Amniotic epithelial cell (primary cell): ENCODE measurements at regions not wholly inside any gene's neighbourhood (a gene's known extent, or its start where the extent isn't known, plus 50 kb on each side); places are given as distances from the start of the nearest gene placed in this dataset.

Source experiments
- DNase-seq: peaks from one replicate; pipeline ENCODE4 v3.0.0-alpha.2; 2010; ENCODE audit warnings: low read depth

DNA sequence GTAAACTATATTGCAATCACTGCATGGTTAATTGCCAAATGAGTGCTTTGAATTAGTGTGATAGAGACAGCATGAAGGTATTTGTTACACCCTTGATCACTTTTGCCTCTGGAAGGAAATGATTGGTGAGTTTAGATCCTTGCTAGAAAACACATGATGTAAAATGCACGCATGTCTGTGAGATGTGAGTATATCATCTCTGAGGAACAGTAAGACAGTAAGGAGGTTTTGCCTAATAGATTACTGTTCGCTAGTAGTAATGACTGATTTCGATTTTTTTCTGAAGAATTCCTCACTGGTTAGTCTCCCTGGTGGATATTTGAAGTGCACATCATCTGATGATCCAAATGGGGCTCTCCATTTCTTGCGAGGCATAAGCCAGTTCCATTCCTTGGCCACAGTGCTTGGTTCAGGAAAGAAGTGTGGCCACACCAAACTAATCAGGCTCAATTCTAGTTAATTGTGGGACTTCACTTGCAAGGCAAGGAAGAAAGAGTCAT lies 156.4 kb upstream of the ADRA1B start:
- no peak for DNase-seq

DNA sequence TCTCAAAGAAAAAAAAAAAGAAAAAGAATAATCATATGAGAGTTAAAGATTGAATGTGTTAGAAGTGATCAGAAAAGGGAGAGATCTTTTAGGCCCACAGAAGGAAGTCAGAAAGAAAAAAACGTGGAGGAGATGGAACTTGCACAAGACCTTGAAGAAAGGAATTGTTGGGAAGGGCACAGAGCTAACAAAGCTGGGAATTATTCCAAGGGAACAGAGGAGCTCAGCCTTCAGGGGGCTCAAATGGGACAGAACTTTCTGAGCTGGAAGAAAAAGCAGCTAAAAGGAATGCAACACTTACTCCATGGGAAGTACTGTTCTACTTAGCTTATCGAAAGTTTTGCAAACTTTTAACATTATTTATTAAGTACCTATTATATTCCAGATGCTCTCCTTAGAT lies 153.4 kb upstream of the ADRA1B start:
- DNase-seq = no peak

DNA sequence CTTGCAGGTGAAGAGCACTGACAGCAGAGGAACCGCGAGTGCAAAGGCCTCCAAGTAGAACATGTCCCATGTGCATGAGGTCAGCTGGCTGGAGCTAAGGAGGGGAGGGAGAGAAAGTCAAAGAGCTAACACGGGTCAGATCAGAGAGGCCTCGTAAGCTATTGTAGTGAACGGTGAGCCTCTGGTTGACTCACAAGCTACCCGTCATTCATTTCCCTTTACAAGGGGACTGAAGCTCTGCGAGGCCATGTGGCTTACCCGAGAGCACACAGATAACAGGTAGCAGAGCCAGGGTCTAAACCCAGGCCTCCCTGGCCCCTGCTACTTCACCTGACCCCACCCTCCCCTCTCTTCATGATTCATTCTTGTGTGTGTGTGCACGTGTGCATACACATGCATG lies 152.7 kb upstream of the ADRA1B start:
- DNase-seq = no peak

DNA sequence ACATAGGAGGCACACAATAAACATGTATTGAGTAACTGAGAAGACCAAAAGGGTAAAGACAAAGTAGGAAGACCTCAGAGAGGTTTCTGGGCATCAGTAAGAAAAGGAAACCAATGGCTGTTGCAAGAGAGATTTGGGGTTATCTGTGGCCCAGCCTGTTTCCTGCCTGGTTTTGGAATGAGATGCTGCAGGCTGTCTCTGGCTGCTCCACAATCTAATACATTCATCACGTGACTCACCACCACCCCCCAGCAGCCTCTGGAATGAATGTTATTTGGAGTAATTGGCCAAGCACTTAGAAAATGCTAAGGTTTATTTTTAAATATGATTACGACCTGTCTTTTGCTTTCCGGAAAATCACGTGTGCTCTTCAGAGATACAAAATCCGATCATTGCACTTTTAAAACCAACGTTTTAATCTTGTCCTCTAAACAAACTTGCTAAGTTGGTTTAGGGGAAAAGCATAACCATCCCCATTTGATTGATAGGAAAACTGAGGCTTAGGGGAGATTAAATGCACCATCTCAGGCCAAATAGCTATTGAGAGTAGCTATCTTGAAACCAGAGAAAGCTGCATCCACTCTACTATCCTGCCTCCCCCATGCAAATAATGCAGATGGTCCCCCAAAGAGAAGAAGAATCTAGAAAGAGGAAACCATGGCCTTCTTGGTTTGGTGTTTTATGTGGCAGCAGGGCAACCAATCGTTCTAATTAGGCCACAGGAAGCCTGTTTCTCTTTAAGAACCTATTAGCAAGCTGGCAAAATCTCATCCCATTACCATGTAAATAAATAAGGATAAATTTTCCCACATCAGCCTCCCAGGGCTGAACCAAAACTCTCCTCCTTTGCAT lies 151.8 kb upstream of the ADRA1B start:
- peak; percentile 96 for DNase-seq

DNA sequence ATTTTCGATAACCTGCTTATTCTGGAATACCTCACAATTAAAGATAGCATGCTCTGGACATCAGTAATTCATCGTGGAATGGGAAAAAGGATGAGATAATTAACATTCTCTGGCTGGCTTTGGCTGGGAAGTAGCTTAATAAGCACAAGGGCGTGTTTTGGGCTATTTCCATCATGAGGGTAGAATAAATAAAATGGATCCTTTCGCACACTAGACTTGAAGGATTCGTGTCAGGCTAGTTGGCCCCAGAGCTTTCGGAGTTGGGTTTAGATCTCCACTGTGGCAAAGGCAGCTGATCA lies 151.2 kb upstream of the ADRA1B start:
- DNase-seq = no peak

DNA sequence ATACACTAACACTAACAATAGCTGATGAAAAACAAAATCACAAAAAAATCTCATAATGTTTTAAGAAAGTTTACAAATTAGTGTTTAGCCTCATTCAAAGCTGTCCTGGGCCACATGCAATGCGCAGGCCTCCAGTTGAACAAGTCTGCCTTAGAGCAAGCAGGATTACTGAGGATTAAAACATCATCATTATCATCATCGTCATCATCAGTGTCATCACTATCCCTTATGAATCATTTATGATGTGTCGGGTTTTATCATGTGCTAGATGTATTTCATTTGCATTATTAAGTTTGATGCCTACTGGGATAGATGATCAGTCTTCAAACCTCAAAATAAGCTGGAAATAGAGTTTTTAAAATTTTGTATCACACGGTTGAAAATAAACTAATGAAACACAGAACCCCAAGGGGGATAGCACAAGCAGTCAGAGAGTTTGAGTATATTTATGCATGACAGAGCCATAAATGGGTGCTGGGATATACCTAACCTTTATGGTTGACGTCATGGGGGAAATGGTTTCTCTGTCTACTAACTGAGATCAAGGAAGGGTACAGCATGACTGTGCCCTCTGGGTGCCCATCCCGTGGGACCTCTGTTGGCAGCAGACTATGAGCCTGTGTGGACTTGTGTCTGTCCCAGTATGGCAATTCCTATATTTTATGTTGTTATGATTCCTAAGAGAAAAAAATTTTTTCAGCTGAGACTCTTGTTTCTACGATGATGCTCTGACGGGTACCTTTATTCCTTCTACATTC lies 150.3 kb upstream of the ADRA1B start:
- peak; percentile 69 for DNase-seq

DNA sequence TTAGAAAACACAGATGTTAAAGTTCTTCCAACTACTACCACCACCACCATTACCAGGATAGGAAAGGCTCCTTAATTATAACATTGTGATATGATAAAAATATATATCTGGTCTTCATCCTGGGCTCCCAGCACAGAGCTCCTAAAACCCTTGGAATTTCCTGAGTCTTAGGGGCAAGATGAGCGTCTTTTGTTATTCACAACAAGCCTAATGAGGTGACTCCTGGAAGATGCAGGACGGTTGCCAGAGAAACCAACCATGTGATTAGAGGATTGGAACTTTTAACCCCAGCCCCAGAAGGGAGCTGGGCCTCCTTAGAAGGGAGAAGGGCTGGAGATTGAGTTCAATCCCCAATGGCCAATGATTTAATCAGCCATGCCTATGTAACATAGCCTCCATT lies 148.0 kb upstream of the ADRA1B start:
- DNase-seq = peak; percentile 74

DNA sequence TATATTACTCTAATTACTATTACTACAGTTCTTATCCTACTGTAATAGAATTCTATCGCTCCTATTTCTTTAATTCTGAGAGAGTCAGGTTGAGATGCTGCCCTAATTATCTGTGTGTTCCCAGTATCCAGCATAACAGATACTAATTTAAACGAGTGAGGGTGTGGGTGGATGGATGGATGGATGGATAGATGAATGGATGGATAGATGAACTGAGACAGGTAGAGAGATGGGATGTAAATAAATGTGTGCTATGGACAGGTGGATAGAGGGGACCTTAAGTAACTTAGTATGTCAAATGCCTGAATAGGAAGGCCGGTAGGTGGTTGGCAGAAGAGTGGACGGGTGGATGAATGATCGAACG lies 143.6 kb upstream of the ADRA1B start:
- DNase-seq = no peak

DNA sequence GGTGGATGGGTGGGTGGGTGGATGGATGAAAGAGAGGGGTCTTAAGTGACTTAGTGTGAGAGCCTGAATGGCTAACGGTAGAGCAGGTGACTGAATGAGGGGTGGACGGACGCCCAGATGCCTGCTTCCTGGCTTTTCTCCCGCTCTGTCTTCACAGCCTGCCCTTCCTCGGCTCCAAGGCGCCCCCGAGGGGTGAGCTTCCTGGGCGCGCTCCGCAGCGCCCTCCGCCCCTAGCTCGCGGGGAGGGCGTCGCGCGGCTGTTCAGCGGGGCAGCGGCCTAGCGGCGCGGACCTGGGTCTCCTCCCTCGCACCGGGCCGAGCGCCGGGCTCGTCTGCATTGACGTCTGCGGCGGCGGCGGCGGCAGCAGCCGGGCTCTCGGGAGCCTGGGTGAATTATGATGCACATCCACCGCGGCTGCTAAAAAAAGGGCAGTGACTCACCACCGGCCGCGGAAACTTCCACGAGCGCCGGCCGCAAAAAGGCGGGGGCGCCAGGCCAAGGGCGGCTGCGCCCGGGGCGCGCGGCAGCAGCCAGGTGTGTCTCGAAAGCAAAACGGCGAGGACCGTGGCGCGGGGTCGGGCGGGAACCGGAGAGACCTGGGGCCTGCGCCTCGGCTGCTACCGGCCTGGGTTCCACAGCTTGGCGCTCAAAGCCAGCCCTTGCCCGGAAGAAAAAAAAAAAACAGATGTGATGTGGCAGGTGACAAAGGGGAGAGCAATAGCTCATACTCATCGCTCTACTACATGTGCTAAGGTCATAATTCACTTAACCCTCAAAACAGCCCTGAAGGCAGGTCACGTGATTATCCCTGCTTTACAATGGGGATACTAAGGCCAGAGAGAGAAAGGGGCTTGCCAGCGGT lies 143.0 kb upstream of the ADRA1B start:
- peak; percentile 86 for DNase-seq

DNA sequence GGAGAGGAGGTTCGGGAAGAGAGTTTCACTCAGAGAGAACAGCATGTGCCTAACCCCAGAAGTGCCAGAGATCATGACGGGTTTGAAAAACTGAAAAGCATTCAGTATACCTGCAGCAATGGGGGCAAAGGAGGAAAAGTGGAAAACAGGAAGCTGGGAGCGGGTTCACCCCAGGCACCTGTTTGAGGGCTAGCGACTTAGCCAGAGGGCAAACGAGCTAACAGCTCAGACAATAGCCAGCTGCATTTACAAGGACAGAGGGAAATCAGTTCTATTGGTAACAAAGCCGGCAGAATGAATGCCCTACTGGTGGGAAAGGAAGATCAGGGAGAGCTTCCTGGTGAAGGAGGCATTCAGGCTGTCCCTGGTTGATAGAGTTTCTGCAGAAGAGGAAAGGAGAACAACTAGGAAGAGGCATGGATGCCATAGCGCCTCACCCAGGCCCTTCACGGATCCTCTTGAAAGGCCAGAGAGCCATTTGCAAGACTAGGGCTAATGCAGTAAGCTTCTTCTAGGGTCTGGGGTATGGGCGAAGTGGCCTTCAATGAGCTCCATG lies 141.7 kb upstream of the ADRA1B start:
- DNase-seq = no peak

DNA sequence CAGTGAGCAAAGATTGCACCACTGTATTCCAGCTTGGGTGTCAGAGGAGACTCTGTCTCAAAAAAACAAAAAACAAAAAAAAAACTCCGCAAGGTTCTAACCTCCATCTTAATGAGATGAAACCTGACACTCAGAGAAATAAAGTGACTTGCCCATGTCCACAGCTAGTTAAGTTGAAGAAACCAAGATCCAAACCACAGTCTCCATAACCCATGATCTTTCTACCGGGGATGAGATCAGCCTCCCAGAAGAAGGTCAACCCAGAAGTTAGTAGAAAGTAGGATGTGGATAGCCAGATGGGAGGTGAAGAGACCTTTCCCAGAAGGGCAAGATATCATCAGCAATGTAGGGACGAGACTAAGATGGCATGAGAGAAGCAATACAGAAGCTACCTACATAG lies 140.4 kb upstream of the ADRA1B start:
- no peak for DNase-seq

DNA sequence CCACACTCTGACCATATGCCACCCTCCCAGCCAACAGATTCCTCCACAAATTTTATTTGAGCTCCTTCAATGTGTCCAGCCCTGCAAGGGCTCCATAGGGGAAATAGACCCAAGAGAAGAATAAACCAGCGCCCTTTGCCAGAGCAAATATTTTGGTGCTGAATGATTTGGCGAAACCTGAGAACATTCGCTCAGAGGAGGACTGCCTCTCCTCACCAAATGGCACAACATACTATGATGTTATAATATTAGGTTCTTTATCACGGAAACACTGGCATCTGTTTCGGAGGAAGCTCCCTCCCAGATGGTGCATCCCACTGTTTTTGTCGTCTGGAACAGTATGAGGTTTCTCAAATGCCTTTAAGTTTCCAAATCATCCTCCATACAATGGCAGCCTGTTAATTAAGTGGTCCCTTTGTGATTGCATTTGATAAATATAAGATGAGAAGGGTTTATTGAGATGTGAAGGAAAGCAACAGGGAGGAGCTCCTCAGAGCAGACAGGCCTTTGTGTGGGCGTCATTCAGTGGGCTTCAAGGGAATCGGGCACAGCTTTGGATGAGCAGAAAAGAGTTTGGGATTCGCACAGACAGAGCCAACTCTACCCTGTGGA lies 139.1 kb upstream of the ADRA1B start:
- no peak for DNase-seq

DNA sequence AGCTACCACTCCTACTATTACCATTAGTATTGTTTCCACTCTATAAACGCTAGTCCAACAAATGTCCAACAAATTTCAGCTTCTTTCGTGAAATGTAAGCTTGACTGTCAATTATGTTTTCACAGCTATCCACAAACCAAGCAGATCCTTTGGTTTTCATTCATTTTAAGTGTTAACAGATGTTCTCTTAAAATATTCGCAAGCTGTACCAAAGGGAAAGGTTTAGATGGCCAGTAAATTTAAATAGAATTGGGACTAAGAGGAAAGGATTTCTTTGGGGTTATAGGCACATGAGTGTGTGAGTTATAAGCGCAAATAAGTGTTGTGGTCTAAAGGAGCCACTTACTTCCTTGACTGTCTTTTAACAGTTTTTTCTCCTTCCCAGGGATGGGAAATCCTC lies 136.8 kb upstream of the ADRA1B start:
- DNase-seq = no peak

DNA sequence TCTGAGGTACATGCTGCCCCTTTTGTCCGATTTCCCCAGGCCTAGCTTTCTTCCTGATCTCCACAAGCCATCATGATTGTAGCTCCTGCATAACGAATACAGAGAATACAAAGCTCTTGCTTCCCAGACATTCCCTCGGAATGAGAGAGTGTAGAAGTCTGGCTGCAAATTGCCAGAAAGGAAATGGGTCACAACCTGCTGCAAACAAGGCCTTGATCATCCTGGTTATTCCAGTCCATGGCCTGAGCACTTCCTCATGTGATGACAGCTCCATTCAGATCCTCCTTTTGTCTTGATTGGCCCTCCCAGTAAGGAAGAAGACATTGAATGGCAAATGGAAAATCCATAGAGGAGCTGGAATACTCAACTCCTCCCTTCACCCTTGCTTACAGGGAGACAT lies 136.0 kb upstream of the ADRA1B start:
- no peak for DNase-seq

DNA sequence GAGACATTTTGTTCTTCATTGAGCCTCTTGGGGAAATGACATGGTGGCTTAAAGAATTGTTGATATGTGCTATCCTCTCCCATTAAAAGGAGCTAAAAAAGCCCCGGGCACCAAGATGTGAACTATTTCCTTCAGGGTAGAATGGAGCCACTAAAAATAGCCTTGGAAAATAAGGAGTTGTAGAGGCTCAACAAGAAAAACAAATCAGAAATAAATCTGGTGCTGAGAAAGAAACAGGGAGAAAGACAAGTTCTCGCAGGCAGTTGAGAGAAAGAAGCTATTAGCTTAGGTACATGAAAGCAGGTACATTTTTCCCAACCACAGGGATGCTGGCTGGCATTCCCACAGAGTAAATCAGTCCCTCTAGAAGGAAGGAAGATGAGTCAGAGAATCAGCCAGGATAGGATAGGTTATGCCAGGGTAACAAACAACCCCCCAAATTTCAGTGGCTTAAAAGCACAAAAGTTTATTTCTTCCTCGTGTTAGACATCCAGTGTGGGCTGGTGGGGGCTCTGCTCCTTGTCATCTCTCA lies 134.6 kb upstream of the ADRA1B start:
- no peak for DNase-seq

DNA sequence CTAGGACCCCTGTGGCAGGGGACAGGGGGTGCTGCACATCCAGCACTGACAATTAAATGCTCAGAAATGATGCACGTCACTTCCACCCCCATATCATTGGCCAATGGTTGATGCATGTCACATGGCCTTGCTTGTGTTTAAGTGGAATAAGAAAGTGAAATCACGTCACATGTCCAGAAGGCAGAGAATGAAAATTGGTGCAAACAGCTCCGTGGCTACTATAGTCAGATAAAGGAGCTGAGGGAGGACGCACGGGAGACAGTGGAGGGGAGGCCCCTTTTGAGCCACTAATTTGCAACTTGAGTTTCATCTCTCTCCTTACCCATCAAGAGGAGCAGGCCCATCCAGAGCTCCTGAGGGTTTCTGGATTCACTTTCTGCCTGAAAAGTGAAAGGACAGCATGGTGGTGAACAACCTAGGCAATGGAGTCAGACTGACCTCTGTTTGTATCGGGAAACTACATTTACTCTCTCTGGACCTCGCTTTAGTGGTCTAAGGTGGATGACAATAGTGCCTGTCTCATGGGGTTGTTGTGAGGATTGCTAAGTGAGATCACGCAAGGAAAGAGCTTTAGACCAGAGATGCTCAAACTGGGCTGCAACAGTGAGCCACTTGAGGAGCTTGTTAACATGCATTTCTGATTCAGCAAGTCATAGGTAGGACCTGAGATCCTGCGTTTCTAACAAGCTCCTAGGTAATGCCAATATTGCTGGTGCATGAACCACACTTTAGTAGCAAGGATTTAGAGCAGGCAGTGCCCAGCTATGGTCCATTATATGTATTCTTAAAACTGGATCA lies 133.9 kb upstream of the ADRA1B start:
- DNase-seq = no peak

DNA sequence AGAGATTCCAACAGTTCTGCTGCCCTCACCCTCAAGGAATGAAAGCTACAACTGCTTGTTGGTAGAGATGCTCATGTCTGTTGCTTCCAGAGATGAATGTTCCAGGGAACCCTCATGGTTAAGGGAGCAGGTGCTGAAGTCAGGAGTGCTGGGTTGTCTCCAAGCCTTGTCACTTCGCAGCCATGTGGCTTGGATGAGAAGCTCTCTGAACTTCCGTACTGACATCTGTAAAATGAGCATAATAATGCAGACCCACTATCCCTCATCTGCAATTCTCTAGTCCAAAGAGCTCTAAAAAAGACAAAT lies 133.3 kb upstream of the ADRA1B start:
- no peak for DNase-seq

DNA sequence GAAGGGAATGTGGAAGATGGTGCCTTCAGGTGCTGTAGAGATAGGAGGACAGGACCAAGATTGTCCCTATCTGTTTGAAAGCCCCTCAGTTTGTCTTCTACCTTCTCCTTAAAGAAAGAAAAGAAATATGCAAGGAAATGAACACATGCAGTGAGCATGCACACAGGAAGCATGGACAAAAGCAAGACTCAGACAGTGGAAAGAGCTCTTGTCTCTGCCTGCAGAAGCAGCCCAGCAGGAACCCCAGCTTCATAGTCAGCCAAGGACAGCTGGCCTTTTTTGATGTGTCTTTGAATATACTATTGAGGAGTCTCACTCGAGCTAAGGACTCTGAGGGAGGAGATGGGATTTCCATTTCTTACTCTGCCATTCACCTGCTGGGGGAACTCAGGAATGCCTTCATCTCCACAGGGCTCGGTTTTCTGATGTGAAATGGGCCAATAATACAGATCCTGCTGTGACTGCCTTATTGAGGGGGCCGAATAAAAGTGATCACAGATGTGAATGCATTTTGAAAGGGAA lies 132.5 kb upstream of the ADRA1B start:
- DNase-seq = no peak

DNA sequence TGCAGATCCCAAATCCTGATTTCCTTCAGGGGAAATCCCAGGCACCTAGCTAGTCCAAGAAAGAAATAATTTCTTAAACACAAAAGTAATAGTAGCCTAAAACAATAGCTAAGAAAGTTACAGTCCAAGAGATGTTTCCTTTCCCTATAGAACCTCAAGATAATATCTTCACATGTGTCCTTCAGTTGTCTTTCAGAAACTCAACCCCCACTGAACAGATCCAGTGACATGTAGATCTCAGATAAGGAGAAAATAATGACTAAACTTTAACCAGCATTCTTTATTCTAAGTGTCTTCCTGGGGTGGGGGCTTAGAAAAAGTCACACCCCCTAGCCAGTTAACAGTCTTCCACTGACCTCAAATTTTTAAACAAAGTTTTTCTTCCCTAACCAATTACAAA lies 131.3 kb upstream of the ADRA1B start:
- no peak for DNase-seq

DNA sequence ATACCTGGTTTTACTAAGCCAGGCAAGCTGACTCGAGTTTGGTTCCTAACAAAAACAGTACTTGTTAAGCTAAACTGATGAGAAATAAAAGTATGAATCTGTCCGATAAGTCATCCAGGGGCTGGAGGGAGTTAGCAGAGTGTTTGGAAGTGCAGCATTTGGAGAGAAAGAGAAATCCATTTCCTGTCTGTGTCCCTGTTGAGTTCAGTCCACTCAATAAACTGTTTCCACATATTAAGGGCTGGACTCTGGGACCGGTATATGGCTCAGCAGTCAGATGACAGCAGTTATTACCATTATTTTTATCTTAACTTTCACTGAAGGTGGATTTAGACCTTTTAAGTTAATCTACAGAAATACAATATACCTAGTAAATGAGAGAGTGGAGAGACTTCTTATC lies 130.6 kb upstream of the ADRA1B start:
- DNase-seq = no peak

DNA sequence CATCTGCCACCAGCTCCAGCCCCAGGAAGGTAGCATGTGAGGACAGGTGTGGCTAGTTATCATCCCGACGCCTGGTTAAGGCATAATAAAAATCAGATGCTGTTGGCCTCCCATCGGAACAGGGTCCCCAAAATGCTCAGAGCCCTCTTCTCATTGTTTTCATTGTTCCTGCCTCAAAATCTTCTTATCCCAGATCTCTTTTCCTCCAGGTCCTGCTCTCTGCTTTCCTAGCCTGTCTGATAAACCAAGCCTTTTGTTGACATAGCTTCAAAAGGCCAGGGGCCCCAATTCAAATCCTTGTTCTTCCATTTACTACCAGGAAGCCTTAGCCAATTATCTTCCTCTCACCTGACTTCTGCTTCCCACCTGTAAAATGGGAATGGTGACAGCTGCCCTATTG lies 130.1 kb upstream of the ADRA1B start:
- no peak for DNase-seq
